HFFc6 (cell line): ENCODE measurements at regions not wholly inside any gene's neighbourhood (a gene's known extent, or its start where the extent isn't known, plus 50 kb on each side); places are given as distances from the start of the nearest gene placed in this dataset.
A peak's percentile ranks its signal among the peaks of the same experiment; 100 is the strongest.

Source experiments
- DNase-seq: peaks from one replicate; pipeline ENCODE4 v3.0.0-alpha.2; 2018
- H3K27ac Mint-ChIP-seq: 2 replicates; pipeline ENCODE4 v1.8.0; 2020; ENCODE audit warnings: mild to moderate bottlenecking, mixed read lengths
- H3K27me3 Mint-ChIP-seq: 2 replicates; pipeline ENCODE4 v1.8.0; 2021; ENCODE audit warnings: mild to moderate bottlenecking, moderate library complexity, mixed read lengths; ENCODE audit not compliant: insufficient read depth
- H3K36me3 Mint-ChIP-seq: 2 replicates; pipeline ENCODE4 v1.8.0; 2021; ENCODE audit warnings: low read depth, mixed read lengths
- H3K4me1 Mint-ChIP-seq: 2 replicates; pipeline ENCODE4 v1.8.0; 2020; ENCODE audit warnings: low read depth, mixed read lengths
- H3K4me3 Mint-ChIP-seq: 2 replicates; pipeline ENCODE4 v1.8.0; 2020; ENCODE audit warnings: mild to moderate bottlenecking, moderate library complexity, mixed read lengths
- H3K9me3 Mint-ChIP-seq: 2 replicates; pipeline ENCODE4 v1.8.0; 2020; ENCODE audit warnings: mild to moderate bottlenecking, mixed read lengths
- CTCF ChIP-seq: fragments of 200-600 bp; sonication (generic); IDR thresholded peaks from 2 replicates; pipeline ENCODE4 v1.5.0; 2021; ENCODE audit warnings: antibody characterized with exemption, mild to moderate bottlenecking

GRCh38 chr13:79070343-79070974 lies 335.6 kb downstream of the RBM26 start:
- H3K9me3 Mint-ChIP-seq: peaks cover 21% of the 10 kb centered on the region
- no peaks in the 10 kb centered on the region; the same call in 1 of the 2 replicates for H3K27me3 Mint-ChIP-seq
- no peaks in the 10 kb centered on the region for H3K36me3 Mint-ChIP-seq
- no peak overlapping the region for H3K4me3 Mint-ChIP-seq
- H3K27ac Mint-ChIP-seq: no peak overlapping the region
- H3K4me1 Mint-ChIP-seq: no peaks in the 10 kb centered on the region
- TF ChIP-seq CTCF: no peak
- DNase-seq: no peak

DNA sequence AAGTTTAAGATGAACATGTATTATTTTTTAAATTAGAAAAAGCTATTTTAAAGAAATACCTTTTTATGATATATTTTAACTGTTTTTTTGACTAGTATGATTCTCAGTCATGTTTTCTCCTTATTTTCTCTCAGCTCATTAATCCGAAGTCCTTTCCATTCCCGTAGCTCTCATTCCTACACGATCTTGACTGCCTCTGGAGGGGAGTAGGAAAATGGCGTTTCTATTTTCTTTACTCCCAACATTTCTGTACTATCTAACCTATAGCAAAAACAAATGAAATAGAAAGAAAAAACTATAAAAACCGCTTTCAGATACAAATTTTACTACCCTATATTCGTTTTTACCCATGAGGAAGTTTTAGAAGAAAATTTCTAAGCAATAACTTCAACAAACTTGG lies 343.8 kb downstream of the RBM26 start:
- DNase-seq: no peak
- Mint-ChIP-seq H3K4me1 (no peaks in the 10 kb centered on the region), H3K27ac (no peak overlapping the region), H3K36me3 (no peaks in the 10 kb centered on the region), H3K9me3 (peaks cover 10% of the 10 kb centered on the region), H3K27me3 (no peaks in the 10 kb centered on the region), H3K4me3 (no peak overlapping the region)
- no peak for TF ChIP-seq CTCF

- TF ChIP-seq CTCF: peak; percentile 27; the same call in 1 of the 2 replicates
- no peak overlapping the region for H3K27ac Mint-ChIP-seq
- H3K4me1 Mint-ChIP-seq: no peaks in the 10 kb centered on the region
- no peak for DNase-seq
- H3K36me3 Mint-ChIP-seq: no peaks in the 10 kb centered on the region
- peaks cover 16% of the 10 kb centered on the region for H3K9me3 Mint-ChIP-seq
- no peaks in the 10 kb centered on the region for H3K27me3 Mint-ChIP-seq
- H3K4me3 Mint-ChIP-seq: no peak overlapping the region
These were observed 345.8 kb downstream of the RBM26 start for GRCh38 chr13:79060216-79060615.

- H3K36me3 Mint-ChIP-seq: no peaks in the 10 kb centered on the region
- TF ChIP-seq CTCF: no peak
- H3K4me1 Mint-ChIP-seq: no peaks in the 10 kb centered on the region
- no peak overlapping the region for H3K4me3 Mint-ChIP-seq
- no peaks in the 10 kb centered on the region; the same call in 1 of the 2 replicates for H3K27me3 Mint-ChIP-seq
- no peak for DNase-seq
- H3K27ac Mint-ChIP-seq: no peak overlapping the region
- H3K9me3 Mint-ChIP-seq: peaks cover 9% of the 10 kb centered on the region
These were observed 349.3 kb downstream of the RBM26 start for GRCh38 chr13:79056706-79057105.

DNA sequence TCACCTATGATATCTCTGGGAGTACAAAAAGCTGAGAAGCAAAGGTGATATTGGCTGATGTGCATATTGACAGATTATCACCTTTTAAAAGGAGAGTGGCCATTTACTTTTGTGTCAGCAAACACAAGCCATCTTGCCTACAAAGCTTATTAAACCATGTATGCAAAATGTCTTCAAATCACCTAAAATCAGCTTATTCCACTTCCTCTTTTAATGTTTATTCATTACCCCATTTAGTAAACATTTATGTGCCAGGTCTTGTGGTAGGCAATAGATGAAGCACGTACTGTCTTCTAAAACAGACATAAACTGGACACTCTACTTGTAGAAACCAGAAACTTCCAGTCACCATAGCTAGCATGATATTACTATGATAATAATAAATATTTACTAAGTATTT lies 354.6 kb downstream of the RBM26 start:
- DNase-seq: no peak
- no peak for TF ChIP-seq CTCF
- H3K9me3 Mint-ChIP-seq: peaks cover 24% of the 10 kb centered on the region
- H3K27ac Mint-ChIP-seq: no peak overlapping the region
- H3K4me1 Mint-ChIP-seq: no peaks in the 10 kb centered on the region
- no peaks in the 10 kb centered on the region for H3K36me3 Mint-ChIP-seq
- no peak overlapping the region for H3K4me3 Mint-ChIP-seq
- no peaks in the 10 kb centered on the region; the same call in 1 of the 2 replicates for H3K27me3 Mint-ChIP-seq
